ENCODE measurements at regions not wholly inside any gene's neighbourhood (a gene's known extent, or its start where the extent isn't known, plus 50 kb on each side); places are given as distances from the start of the nearest gene placed in this dataset.
A peak's percentile ranks its signal among the peaks of the same experiment; 100 is the strongest.
"Not testable (repeated sequence)": the region's sequence is repeated elsewhere in the genome, so short reads cannot be mapped to it uniquely, and the experiment has no call there.

DNA sequence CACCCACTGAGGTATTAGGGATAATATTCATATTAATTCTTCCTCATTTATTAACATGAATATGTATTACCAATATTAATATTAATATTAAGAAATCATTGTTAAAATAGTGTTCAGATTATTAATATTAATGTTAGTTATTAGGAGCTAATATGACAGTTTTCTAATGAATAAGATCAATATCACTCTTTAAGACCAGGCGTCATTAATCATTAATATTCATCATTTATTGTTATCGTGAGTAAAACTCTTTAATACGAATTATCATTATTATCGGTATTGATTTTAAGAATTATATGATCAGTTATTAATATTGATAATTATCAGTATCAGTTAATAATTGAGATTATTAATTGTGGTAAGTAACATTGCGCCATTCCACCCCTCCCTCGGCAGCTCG, 101.0 kb upstream of the HMX1 start:
- DNase-seq = not testable (repeated sequence)

DNA sequence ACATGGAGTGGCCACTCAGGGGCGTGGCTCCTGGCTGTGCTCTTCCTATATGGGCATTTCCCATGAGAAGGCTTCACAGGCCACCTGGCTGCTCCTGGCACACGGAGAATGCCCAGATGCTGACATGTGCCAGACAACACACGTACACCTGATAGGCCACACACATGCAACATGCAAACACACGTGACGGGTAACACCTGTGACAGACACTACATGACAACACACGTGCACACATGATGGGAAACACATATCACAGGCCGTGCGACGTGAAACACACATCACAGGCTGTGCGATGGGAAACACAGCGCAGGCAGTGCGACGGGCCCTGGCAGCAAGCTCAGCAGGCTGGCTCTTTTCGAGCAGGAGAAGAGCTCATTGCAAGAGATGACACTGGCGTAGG, 94.3 kb upstream of the HMX1 start:
- not testable (repeated sequence) for DNase-seq

DNA sequence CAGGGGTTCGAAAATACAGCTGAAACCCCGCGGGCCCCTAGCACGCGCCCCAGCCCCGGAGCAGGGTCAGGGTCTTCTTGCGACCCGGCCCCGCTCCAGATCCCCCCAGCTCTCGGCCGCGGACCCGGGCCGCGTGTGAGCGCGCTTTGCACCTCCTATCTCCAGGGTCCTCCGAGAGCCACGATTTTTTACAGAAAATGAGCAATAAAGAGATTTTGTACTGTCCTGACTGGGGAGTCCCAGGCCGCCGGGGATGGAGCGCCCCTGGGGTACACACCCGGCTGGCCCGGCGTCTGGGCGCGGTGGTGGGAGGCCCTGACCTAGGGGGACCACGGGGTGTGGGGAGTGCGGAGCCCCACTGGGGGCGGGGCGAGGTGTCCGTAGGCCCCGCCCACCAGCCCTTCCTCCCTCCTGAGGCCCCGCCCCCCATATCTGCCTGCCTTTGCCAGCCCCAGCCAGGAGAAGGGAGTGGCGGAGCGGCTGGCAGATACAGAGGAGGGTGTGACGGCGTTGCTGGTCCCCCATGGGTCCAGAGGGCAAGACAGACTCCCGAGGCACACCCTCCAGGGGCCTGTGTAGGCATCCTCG, 92.7 kb upstream of the HMX1 start:
- DNase-seq = not testable (repeated sequence)

DNA sequence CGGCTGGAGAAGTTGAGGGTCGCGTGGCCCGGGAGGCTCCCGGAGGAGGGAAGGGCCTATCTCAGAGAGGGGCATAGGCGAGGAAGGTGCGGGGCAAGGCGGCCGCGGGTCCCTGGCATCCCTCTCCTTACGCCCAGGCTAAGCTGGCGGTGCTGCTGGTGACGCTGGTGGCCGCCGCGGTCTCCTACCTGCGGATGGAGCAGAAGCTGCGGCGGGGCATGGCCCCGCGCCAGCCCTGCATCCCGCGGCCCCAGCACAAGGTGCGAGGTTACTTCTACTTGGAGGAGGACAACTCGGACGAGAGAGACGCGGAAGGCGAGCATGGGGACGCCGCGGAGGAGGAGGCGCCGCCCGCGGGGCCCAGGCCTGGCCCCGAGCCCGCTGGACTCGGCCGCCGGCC, 91.9 kb upstream of the HMX1 start:
- not testable (repeated sequence) for DNase-seq

DNA sequence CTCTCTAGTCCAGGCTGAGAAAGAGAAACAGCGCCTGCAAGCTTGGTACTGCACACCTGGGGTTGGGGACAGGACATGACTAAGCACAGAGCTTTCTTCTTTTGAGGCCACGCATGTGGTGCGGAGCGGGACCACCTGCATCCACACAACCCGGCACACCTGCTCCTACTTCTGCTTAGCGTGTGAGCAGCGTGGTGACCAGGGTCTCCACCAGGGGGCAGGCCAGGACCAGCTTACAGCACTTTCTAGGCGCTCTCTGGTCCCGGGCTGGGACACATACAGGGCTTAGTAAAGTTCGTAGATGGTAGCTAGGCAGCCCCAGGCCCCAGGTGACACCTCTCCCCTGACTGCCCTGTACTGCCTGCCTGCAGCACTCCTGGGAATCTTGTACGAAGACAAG, 89.7 kb upstream of the HMX1 start:
- peak in 2 of 5 donors; percentile 18 to 36 for DNase-seq

DNA sequence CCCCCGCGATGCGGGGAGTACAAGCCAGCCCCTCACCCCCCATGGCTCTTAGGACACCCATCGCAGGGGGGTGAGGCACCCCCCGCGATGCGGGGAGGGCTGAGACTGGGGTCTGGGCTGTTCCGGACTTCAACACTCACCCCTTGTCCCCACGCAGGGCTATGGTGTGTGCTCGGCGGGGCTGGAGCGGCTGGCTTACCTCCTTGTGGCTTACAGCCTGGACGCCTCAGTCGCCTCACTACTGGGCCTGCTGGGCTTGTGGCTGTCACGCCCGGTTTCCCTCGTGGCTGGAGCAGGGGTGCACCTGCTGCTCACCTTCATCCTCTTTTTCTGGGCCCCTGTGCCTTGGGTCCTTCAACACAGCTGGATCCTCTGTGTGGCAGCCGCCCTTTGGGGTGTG, 87.8 kb upstream of the HMX1 start:
- DNase-seq = not testable (repeated sequence)

DNA sequence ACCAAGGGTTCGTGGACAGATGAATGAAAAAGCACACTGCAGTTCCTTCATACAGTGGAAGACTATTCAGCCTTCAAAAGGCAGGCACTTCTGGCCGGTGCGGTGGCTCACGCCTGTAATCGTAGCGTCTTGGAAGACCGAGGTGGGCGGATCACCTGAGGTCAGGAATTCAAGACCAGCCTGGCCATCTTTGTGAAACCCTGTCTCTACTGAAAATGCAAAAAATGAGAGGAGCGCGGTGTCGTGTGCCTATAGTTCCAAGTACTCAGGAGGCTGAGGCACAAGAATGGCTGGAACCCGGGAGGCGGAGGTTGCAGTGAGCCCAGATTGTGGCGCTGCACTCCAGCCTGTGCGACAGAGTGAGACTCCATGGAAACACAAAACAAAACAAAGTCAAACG, 82.4 kb upstream of the HMX1 start:
- DNase-seq = not testable (repeated sequence)

DNA sequence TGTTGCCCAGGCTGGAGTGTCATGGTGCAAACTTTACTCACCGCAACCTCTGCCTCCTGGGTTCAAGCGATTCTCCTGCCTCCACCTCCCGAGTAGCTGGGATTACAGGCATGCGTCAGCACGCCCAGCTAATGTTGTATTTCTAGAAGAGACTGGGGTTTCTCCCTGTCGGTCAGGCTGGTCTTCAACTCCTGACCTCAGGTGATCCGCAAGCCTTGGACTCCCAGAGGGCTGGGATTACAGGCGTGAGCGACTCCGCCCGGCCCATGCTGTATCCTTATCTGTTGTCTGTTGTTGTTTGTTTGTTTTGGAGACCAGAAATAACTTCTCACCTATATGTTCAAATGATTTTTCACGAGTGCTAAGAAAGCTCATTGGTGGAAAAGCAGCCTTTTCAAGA, 81.2 kb upstream of the HMX1 start:
- DNase-seq = not testable (repeated sequence)

DNA sequence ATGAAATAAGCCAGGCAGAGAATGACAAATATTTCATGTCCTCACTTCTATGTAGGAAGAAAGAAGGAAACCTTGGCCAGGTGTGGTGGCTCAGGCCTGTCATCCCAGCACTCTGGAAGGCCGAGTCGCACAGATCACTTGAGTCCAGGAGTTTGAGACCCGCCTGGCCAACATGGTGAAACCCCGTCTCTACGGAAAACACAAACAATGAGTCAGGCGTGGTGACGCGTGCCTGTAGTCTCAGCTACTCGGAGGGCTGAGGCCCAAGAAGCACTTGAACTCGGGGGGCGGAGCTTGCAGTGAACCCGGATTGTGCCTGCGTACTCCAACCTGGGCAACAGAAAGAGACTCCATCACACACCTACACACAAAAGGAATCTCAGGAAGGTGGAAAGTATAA, 80.5 kb upstream of the HMX1 start:
- not testable (repeated sequence) for DNase-seq

DNA sequence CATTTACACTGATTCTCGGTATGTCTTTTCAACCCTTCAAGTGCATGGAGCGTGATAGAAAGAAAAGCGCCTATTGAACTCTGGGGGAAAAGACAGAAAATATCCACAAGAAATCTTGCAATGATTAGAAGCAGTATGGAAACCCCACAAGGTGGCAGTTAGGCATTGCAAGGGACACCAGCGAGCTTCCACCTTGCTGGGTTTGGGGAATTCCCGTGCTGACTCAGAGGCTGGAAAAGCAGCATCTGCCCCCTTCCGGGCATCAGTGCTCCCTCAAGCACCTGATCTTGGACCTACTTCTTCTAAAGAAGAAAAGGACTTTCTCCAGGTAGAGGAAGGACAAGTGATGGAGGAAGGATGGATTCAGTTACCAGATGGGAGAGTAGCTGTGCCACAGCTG, 73.9 kb upstream of the HMX1 start:
- not testable (repeated sequence) for DNase-seq

DNA sequence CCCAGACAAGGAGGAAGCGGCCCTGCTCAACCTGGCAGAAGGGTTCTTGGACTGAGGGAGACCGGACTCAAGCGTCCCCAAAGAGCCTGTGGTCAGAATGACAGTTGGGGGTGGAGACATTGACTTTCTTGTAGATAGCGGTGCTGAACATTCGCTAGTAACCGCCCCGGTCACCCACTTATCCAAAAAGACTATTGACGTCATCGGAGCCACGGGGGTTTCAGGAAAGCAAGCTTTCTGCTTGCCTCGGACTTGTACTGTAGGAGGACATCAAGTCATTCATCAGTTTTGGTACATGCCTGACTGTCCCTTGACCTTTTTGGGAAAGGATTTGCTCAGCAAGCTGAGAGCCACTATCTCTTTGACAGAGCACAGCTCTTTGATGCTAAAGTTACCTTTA, 71.7 kb upstream of the HMX1 start:
- not testable (repeated sequence) for DNase-seq

DNA sequence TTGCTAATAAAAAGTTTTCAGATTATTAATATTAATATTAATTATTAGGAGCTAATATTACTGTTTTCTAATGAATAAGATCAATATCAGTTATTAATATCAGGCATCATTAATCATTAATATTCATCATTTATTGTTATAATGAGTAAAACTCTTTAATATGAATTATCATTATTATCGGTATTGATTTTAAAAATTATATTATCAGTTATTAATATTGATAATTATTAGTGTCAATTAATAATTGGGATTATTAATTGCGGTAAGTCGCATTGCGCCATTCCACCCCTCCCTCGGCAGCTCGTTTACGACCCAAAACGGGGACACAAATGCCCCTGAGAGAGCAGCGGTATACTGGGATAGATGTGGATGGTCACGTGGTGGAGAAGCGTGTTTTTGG, 70.4 kb upstream of the HMX1 start:
- DNase-seq = not testable (repeated sequence)

DNA sequence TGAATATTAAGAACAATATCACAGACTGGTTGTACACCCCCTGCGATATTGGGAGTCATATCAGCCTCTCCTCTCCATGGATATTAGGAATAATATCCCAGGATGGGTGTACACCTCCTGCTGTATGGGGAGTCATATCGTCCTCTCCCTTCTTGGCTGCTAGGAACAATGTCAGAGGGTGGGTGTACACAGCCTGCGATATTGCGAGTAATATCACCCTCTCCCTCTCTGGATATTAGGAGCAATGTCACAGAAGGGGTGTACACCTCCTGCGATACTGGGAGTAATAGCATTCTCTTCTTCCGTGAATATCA, 69.8 kb upstream of the HMX1 start:
- not testable (repeated sequence) for DNase-seq

DNA sequence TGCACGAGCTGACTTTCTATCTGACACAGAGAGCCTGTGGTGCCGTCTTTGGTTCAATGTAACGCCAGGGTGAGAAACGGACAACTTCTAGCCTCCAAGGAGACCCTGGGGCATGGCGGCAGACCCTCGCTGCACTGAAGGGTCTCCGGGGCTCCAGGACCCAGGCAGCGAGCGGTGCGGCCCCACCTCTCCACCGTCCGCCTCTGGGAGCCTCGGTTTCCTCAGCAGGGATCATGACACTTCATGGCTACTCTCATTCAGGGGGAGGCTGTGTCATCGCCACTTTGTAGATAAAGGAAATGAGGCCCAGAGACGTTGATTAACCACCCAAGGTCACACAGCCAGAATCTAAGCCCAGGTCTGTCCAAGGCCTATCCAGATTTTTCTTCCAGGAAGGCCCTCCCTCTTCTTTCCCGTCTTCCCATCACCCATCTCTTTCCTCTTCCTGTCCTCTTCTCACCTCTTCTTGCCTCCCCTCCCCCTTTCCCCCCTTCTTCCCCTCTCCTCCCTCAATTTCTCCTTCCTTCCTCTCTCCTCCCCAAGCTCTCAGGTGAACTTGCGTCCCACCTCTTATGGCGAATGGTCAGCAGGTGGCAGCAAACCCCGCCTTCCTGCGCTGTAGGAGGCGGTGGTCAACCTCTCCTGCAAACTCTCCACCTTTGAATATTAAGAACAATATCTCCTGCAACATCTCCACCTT, 69.3 kb upstream of the HMX1 start:
- no peak for DNase-seq

DNA sequence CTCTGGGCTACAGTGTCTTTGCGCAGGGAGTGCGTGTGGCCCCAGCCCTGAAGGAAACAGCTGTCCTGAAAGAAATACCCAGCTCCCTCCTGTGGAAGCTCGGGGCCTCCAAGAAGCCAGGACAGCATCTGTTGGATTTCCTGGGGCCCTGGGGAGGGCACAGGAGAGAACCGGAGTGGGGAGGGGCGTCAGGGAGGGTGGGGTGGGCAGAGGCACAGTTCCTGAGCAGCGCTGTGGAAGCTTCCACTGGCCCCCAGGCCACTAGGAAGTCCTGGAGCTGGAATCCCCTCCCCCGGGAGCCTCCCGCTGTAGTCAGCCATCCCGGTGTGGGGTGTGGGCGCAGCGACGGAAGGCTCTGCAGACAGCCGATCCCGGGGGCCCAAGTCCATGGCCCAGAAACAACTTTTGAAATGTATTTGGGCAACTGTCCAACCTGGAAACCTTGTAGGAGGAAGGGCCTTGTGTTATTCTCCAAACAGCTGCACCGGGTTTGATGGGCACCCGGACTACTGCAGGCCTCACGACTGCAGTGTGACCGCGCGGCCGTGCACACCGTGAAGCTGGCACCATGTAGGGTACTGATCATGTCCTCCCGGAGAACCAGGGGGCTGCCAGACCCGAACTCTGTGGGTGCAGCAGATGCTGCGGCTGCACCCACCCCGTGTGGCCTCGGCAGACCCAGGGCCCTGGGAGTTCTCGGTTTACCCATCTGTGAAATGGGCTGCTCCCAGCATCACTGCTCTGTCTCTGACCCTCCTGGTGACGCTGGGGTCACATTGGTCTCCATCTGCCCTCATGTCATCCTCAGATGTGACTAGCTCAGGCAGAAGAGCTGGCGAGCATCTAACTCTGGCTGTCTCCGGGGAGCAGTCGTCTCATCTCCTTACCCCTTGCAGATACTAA, 68.5 kb upstream of the HMX1 start:
- DNase-seq = no peak

DNA sequence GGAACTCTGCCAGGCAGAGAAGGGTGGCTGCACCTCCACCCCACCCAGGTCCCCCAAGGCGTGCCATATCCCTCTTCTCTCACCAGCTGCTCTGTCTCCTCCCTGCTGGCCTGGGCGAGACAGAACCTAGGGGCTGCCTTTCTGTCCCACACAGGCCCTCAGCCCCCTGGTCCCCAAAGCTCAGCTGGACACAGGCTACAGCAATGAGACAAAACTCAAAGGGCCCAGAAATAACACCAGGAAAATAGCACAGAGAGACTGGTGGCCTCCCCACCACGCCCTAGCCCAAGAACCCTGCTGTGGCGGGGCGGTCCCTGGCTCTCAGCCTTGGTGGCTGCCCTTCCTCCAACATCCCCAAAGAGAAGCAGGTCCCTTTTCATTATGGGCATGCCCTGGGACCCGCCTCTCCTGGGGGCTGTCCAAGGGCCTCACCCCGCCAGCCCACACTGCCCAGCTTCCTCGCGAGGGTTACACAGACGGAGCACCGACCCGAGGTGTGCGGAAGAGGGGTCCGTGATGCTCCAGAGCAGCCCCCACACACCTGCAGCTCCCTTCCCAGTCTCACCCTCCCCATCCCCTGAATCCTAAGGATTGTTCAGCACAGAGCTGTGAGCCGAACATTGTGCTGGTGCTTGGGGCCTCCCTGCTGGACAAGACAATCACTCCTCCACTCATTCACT, 67.7 kb upstream of the HMX1 start:
- DNase-seq = no peak

DNA sequence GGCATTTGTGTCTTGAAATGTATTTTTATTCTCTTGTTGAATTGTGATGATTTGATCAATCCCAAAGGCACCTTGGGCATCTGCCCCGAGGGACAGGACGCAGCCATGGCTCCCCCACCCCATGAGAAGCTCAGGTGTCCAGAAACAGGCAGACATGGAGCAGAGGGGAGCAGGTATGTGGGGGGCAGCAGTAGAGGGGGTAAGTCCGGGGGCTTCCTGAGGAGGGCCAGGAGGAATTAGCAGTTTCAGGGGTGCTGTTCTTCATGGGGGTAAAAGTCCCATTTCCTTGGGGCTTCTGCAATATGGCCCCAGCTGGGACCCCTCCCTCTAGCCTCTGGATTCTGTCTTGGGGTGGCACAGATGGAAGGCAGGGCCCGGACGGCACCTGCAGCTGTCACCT, 67.0 kb upstream of the HMX1 start:
- no peak for DNase-seq

DNA sequence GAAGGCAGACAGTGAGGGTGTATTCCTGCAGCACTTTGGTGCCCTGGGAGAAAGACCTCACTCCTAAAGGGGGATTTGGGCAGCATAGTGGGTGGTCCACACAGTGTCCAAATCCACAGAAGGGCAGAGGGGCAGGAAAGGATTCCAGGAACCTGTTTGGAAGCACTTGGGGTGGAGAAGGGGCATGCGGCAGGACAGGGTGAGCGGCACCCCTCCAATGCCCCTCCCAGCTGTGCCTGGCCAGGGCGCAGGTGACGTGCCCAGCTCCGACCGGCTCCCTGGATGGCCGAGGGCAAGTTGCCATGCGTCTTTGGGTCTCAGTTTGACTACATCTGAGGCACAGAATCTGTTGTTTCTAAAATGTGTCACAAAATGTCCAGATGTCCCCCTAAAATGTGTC, 66.5 kb upstream of the HMX1 start:
- DNase-seq = no peak

DNA sequence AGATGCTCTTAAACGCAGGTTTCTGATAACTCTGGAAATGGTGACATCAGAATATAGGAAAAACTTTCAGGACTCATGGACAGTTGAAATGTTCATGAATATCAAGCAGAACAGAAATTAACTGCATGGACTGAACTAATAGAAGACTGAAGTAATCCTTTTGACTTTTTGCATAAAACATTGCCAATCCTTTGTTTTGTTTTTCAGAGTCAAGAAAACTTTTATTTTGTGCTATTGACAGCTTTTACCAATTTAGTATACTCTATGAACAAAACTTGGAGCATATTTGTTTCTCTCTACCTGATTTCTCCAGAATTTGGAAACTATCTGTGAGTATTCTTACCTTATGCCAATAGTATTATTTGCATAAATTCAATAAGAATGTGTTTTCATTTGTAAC, 61.2 kb upstream of the HMX1 start:
- no peak for DNase-seq

DNA sequence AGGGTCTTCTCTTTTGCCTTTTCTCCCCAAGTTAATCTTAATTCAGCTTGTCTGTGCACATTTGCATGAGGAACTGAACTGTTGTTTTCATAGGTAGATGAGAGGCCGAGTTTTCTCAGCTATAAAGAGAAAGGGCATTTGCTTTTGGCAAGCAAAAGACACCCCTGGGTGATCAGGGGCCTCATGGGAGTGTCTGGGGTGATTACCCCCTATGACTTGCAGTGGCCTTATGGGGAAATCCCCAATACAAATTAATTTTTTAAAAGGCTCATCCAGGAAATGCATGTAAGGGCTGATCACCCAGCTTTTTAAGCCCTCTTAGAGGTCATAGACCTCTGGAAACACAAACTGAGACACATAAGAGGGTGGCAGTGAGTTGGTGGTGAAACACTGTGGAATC, 56.4 kb upstream of the HMX1 start:
- DNase-seq = no peak

DNA sequence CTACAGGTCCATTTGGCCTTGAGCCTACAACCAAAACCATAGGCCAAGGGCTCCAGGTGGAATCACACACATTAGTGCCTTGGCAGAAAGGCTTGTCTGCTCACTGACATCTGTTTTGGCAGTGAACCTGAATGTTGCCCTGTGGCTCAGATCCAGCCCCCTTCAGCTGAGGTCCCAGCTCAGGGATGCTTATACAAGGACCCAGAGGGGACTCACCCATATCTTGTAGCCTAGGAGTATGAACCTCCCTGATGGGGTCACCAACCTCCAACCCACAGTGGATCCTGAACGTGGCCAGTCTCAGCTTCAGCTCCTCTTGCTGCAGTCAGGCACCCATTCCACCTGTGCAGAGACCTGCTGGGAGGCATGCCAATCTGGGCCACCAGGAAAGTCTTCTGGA, 50.8 kb upstream of the HMX1 start:
- DNase-seq = no peak

DNA sequence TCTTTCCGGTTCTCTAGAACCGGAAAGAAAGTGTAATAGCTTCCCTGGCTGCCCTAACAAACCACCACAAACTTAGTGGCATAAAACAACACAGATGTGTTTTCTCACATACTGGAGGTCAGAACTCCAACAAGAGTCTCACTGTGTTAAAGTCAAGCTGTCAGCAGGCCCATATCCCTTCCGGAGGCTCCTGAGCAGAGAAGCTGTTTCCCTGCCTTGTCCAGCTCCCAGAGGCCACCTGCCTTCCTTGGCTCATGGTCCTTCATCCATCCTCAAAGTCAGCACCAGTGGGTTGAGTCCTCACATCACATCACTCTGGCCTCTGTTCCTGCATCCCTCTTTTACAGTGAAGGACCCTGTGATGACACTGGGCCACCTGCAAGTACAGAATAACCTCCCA, 49.8 kb upstream of the HMX1 start:
- no peak for DNase-seq

All from T-helper 1 cell (primary cell).